ENCODE measurements at regions not wholly inside any gene's neighbourhood (a gene's known extent, or its start where the extent isn't known, plus 50 kb on each side); places are given as distances from the start of the nearest gene placed in this dataset.

DNA sequence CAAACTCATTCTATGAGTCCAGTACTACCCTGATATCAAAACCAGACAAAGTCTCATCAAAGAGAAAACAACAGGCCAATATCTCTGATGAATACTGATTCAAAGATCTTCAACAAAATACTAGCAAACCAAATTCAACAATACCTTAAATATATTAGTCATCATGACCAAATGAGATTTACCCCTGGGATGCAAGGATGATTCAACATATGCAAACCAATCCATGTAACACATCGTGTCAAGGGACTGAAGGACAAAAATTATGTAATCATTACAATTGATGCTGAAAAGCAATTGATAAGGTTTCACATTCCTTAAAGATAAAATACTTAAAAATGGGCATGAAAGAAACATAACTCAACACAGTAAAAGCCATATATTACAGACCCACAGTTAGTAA lies 1476.9 kb downstream of the SI start:
- TF ChIP-seq EZH2 (IDR thresholded peaks at IDR 0.05; ENCODE audit: borderline replicate concordance, insufficient read depth, low read depth, low read length, poor library complexity, severe bottlenecking) (no peak), CTCF (IDR thresholded peaks at IDR 0.05) (no peak)

All from B cell (primary cell).